ENCODE measurements at regions not wholly inside any gene's neighbourhood (a gene's known extent, or its start where the extent isn't known, plus 50 kb on each side); places are given as distances from the start of the nearest gene placed in this dataset.

GRCh38 chr2:193276560-193276959 is 1081.8 kb upstream of the TMEFF2 start:
- TF ChIP-seq ZBTB7A (IDR thresholded peaks at IDR 0.05; ENCODE audit: low read depth) (no peak), RAD21 (IDR thresholded peaks at IDR 0.05; ENCODE audit: low read depth) (no peak), EGR1 (IDR thresholded peaks at IDR 0.05) (no peak), USF1 (IDR thresholded peaks at IDR 0.05) (no peak), TCF12 (IDR thresholded peaks at IDR 0.05; ENCODE audit: low read depth) (no peak), TAF1 (IDR thresholded peaks at IDR 0.05; ENCODE audit: low read depth) (no peak), EP300 (IDR thresholded peaks at IDR 0.05; ENCODE audit: borderline replicate concordance) (no peak), FOXM1 (IDR thresholded peaks at IDR 0.05; ENCODE audit: borderline replicate concordance, low read depth) (no peak), NFIC (IDR thresholded peaks at IDR 0.05) (no peak), CEBPB (IDR thresholded peaks at IDR 0.05) (no peak), MAX (IDR thresholded peaks at IDR 0.05) (no peak), TEAD4 (IDR thresholded peaks at IDR 0.05) (no peak), YY1 (IDR thresholded peaks at IDR 0.05; ENCODE audit: low read depth) (no peak), CREB1 (IDR thresholded peaks at IDR 0.05; ENCODE audit: low read depth) (no peak)

- TF ChIP-seq EP300 (IDR thresholded peaks at IDR 0.05; ENCODE audit: borderline replicate concordance), result no peak
- no peak for TF ChIP-seq YY1 (IDR thresholded peaks at IDR 0.05; ENCODE audit: low read depth)
- TF ChIP-seq TAF1 (IDR thresholded peaks at IDR 0.05; ENCODE audit: low read depth), result no peak
- no peak for TF ChIP-seq NFIC (IDR thresholded peaks at IDR 0.05)
- TF ChIP-seq CREB1 (IDR thresholded peaks at IDR 0.05; ENCODE audit: low read depth), result no peak
- TF ChIP-seq FOXM1 (IDR thresholded peaks at IDR 0.05; ENCODE audit: borderline replicate concordance, low read depth), result no peak
- no peak for TF ChIP-seq MAX (IDR thresholded peaks at IDR 0.05)
- no peak for TF ChIP-seq USF1 (IDR thresholded peaks at IDR 0.05)
- no peak for TF ChIP-seq CEBPB (IDR thresholded peaks at IDR 0.05)
- TF ChIP-seq ZBTB7A (IDR thresholded peaks at IDR 0.05; ENCODE audit: low read depth), result no peak
- no peak for TF ChIP-seq REST (IDR thresholded peaks at IDR 0.05; ENCODE audit: low read depth)
- no peak for TF ChIP-seq EGR1 (IDR thresholded peaks at IDR 0.05)
- TF ChIP-seq TCF12 (IDR thresholded peaks at IDR 0.05; ENCODE audit: low read depth), result no peak
- no peak for TF ChIP-seq RAD21 (IDR thresholded peaks at IDR 0.05; ENCODE audit: low read depth)
- no peak for TF ChIP-seq TEAD4 (IDR thresholded peaks at IDR 0.05)
Measured at GRCh38 chr2:193276069-193276468, 1081.3 kb upstream of the TMEFF2 start.

GRCh38 chr2:193272011-193272410 is 1077.3 kb upstream of the TMEFF2 start:
- TF ChIP-seq EP300 (IDR thresholded peaks at IDR 0.05; ENCODE audit: borderline replicate concordance) (no peak), REST (IDR thresholded peaks at IDR 0.05; ENCODE audit: low read depth) (no peak), TEAD4 (IDR thresholded peaks at IDR 0.05) (no peak), RAD21 (IDR thresholded peaks at IDR 0.05; ENCODE audit: low read depth) (no peak), ZBTB7A (IDR thresholded peaks at IDR 0.05; ENCODE audit: low read depth) (no peak), USF1 (IDR thresholded peaks at IDR 0.05) (no peak), CEBPB (IDR thresholded peaks at IDR 0.05) (no peak), TCF12 (IDR thresholded peaks at IDR 0.05; ENCODE audit: low read depth) (no peak), TAF1 (IDR thresholded peaks at IDR 0.05; ENCODE audit: low read depth) (no peak), MAX (IDR thresholded peaks at IDR 0.05) (no peak)

- TF ChIP-seq EGR1 (IDR thresholded peaks at IDR 0.05), result no peak
- no peak for TF ChIP-seq ZBTB7A (IDR thresholded peaks at IDR 0.05; ENCODE audit: low read depth)
- TF ChIP-seq USF1 (IDR thresholded peaks at IDR 0.05), result no peak
- no peak for TF ChIP-seq RAD21 (IDR thresholded peaks at IDR 0.05; ENCODE audit: low read depth)
- no peak for TF ChIP-seq TAF1 (IDR thresholded peaks at IDR 0.05; ENCODE audit: low read depth)
Measured at GRCh38 chr2:193270816-193271215, 1076.1 kb upstream of the TMEFF2 start.

- no peak for TF ChIP-seq TAF1 (IDR thresholded peaks at IDR 0.05; ENCODE audit: low read depth)
- no peak for TF ChIP-seq EP300 (IDR thresholded peaks at IDR 0.05; ENCODE audit: borderline replicate concordance)
- no peak for TF ChIP-seq ZBTB7A (IDR thresholded peaks at IDR 0.05; ENCODE audit: low read depth)
- TF ChIP-seq NFIC (IDR thresholded peaks at IDR 0.05), result no peak
- TF ChIP-seq USF1 (IDR thresholded peaks at IDR 0.05), result no peak
- no peak for TF ChIP-seq CREB1 (IDR thresholded peaks at IDR 0.05; ENCODE audit: low read depth)
- no peak for TF ChIP-seq TCF12 (IDR thresholded peaks at IDR 0.05; ENCODE audit: low read depth)
- TF ChIP-seq EGR1 (IDR thresholded peaks at IDR 0.05), result no peak
- TF ChIP-seq FOXM1 (IDR thresholded peaks at IDR 0.05; ENCODE audit: borderline replicate concordance, low read depth), result no peak
- no peak for TF ChIP-seq YY1 (IDR thresholded peaks at IDR 0.05; ENCODE audit: low read depth)
Measured at GRCh38 chr2:193267496-193268002, 1072.8 kb upstream of the TMEFF2 start.
